Tongue (tissue), 1 donor: ENCODE measurements at regions not wholly inside any gene's neighbourhood (a gene's known extent, or its start where the extent isn't known, plus 50 kb on each side); places are given as distances from the start of the nearest gene placed in this dataset.
"Not testable (repeated sequence)": the region's sequence is repeated elsewhere in the genome, so short reads cannot be mapped to it uniquely, and the experiment has no call there.

Experiments used
- DNase-seq: peaks from one replicate; pipeline ENCODE4 v3.0.0-alpha.2; 2015

DNA sequence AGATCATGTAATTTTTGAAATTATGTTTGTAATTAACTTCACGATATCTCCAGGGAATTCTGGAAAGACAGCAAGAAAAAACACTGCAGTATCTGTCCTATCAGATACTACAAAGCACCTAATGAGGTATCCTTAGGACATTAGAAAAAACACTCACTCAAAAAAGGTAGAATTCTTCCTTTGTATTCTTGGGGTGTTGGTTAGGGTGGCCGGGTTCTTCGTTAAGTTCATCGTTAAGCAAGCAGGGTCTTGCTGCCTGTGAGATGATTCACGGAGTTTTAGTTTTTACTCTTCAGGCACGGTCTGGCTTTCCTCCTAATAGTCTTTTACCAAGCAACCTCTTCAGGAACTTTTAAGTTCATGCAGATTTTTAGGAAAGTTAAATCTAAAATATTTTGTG, 91.4 kb upstream of the IRX4 start:
- DNase-seq = no peak

DNA sequence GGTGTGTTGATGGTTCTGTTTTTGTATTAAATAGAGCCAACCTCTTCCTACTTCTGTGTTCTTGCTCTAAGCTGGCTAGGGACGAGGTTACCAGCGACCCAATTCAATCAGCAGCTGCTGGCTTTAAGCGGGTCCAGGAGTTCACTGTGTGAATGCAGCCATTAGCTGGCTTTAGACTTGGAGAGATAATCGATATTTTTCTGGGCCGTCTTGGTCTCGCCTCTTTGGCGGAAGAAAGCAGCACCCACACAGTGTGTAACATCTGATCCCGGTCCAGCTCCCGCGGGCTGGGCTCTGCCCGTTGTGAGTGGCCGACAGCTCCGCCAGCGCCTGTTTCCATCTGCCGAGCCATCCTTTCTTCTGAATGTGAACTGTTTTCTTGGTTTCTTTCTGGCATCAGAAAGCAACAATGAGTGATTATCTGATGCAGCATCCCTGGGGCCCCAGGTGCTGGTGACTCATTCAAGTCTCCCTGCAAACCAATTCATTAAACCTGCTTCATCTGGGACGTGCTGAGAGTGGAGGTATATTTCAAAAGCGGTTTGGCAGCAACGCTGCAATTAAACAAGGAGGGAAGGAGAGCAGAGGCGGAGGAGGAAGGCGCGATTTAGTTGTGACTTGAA, 90.8 kb upstream of the IRX4 start:
- DNase-seq = no peak

DNA sequence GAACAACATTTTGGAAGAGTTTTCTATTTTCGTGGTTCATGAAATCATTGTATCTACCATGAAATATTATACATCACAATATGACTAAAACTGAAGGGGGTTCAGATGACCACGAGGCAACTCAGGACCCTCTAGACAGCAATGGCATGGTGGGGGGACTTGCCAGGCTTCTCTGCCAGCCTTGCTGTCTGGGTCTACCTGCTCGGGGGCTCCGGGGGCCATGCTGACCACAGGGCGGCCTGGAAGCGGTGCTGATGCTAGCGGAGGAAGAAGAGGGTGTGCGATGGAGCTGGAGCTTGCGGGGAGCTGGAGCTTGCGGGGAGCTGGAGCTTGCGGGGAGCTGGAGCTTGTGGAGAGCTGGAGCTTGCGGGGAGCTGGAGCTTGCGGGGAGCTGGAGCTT, 89.2 kb upstream of the IRX4 start:
- DNase-seq = no peak

DNA sequence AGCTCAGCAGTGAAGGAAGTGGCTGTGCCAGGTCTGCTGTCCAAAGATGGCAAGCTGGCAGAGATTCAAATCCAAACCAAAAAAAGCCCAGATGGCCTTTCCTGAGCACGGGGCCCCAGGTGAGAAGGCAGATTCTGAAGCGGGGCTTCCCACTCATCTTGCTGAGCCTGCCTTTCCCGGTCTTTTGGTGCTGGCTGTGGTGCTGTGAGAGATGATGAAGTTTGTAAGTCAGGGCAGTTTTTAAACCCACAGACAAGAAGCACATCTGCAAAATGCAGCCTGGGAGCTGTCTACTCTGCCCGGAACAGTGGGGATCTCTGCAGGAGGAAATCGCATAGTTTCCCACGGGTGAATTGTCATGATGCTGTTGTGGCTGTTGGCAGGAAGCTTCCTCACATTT, 85.0 kb upstream of the IRX4 start:
- peak; percentile 67 for DNase-seq

DNA sequence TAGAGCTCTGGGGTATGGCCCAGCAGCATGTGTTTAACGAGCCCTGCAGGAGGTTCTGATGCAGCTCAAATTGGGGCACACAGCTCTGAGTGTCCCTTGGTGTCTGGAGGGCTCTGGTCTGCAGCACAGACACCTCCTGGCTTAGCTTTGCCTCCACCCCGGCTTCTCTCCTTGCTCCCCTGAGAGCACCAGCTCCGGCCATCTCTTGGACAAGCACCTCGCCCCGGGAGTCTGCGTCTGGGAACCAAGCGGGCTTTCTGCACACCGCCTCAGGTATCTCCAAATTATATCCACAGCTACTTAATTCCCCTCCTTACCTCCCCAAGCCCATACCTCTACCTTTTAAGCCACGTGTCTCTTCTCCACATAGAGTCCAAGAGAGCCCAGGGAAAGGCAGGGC, 83.7 kb upstream of the IRX4 start:
- DNase-seq = no peak

DNA sequence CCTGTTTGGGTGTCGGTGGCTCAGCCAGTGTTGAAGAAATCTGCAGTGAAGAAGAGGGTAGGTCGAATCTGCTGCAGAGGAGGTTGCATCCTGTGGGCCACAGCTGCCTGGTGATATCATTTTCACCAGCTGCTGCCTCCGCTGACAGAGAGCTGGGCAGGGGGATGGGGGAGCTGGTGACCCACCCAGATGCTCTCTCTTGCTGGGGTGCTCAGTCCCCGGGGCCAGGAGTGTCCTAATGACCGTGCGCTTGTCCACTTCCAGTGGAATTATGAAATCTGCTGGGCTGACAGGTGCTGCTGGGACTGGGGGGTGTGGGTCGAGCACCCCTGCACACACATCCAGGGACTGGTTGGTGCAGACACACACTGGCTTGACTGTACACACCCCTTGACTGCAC, 83.2 kb upstream of the IRX4 start:
- DNase-seq = peak; percentile 78

DNA sequence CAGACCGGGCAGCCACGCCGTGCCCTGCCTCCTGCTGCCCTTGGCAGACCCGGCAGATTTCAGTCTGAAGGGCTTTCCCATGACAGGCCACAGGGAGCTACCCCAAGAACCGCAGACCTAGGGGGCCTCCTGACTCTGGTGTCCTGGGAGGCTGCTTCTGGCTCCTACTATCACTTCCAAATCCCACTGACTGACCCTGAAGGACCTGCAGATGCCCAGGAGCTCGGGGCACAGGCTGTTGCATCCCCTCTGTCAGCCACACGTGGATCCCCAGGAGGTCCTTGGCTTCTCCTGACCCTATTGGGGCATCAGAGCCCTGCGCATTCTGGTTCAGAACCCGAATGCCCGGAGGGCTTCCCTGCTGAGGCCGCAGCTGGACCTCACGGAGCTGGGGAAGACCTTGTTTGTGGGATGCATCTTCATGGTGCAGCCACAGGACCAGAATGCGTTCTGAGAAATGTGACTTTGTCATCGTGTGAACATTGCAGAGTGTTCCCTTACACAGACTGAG, 81.3 kb upstream of the IRX4 start:
- DNase-seq = no peak

DNA sequence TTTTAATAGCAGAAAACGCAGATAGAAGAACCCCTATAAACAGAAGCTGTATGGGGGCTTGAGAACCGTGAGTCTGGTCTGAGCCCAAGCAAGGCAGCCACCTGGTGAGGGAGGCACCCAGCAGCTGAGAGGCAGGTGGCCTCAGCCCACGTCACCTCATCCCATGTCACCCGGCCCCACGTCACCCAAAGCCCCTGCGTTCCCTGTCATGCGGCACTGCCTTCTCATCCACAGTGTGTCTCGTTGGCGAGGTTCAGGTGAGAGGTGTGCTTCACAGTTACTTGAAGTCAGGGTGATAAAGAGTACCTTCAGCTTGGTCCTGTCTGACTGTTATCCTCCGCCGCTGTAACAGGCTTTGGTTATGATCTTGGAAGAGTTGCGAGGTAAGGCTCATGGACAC, 80.6 kb upstream of the IRX4 start:
- DNase-seq = no peak

DNA sequence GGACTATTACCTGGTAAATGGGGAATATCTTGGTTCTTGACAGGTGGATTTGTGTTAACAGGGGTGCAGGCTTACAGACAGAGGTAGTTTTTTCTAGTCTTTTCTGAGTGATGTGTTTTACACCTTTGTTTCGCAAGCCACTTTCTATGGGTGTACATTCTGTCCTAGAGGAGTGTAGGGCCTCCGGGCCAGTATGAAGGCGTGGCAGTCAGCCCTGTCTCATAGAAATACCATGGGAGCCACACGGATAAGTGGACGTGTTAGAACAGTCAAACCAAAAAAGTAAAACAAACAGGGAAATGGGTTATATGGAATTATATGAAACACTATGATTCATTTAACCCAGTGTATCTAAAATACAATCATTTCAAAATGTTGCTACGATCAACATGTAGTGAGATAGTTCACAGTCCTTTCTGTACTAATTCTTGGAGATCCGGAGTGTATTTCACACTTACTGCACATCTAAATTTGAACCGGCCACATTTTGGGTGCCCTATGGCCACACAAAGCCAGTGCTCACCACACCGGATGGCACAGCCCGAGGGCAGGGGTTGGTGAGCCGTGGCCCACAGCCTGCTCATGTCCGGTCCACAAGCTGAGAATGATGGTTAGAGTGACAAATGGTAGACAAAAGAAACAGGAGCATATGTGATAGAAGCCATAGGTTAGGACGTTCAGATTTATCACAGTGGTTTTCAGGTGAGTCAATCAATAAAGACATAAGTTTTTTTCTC, 80.1 kb upstream of the IRX4 start:
- DNase-seq = no peak

DNA sequence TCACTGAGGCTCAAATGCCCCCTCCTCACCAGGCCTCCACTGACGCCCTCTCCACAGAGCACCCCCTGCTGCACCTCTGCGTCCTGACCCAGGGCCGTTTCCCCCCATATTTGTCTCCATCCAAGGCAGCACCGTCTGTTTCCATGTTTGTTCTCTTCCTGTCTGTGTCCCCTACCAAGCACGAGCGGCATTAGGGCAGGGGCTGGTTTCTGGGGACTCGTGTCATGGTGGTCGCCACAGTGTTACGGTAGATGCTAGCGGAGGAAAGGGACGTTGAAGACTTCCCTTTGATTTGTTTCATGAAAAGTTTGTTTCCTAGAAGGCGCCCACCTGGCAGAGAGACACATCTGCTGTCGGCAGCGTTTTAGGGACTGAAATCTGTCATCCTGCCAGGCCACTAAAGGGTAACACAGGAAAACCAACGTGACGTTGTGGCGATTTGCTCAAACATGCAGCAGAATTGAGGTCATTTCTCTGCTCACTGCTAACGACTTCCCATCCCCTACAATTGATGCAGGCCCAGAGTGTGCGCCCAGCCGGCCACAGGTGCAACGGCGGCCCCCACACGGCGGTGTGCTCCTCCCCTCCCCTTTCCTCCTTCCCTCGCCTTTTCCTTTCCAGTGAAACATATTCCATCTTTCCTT, 79.3 kb upstream of the IRX4 start:
- DNase-seq = no peak

DNA sequence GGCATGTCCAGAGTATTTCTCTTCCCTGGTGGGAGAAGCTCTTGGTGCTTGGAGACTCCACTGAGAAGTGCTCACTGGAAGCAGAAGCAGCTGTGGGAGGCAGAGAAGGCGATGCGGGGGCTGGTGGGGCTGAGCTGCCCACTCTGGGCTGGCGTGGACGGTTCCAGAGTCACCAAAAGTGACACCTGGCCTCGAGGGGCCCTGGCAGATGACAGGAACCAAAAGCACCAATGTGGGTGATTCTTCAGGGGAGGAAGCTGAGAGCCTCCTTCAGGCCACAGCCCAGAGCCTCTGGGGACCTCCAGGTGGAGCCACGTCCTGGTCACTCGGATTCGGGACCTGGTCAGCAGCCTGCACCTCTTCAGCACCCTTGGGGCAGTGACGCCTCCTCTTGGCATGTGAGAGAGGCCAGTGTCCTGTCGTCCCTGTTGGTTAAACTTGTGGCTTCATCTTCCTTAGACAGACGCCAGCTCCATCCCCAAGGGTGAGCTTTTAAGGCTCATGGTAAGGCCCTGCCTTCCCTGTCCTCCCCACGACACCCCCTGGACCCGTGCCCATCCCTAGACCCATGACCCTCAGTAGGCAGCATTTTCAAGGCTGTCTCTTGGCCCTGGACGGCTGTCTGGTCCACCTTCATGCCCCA, 78.7 kb upstream of the IRX4 start:
- no peak for DNase-seq

DNA sequence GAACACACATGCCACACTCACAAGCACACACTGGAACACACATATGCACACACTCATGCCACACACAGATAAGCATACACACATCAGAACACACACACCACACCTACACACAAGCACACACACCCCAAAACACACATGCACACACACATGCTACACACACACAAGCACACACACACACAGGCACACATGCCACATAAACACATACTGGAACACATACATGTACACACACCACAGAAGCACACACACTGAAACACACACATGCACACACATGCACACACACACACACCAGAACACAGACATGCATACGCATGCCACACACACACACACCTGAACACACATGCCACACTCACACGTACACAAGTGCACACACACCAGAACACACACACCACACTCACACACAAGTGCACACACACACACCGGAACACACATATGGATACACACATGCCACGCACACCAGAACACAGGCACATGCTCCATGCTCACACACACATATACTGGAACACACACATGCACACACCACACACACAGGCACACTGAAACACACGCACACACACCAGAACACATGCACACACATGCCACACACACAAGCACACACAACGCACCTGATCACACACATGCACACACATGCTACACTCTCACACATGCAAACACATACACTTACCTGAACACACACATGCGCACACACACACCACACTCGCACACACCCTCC, 78.0 kb upstream of the IRX4 start:
- no peak for DNase-seq

DNA sequence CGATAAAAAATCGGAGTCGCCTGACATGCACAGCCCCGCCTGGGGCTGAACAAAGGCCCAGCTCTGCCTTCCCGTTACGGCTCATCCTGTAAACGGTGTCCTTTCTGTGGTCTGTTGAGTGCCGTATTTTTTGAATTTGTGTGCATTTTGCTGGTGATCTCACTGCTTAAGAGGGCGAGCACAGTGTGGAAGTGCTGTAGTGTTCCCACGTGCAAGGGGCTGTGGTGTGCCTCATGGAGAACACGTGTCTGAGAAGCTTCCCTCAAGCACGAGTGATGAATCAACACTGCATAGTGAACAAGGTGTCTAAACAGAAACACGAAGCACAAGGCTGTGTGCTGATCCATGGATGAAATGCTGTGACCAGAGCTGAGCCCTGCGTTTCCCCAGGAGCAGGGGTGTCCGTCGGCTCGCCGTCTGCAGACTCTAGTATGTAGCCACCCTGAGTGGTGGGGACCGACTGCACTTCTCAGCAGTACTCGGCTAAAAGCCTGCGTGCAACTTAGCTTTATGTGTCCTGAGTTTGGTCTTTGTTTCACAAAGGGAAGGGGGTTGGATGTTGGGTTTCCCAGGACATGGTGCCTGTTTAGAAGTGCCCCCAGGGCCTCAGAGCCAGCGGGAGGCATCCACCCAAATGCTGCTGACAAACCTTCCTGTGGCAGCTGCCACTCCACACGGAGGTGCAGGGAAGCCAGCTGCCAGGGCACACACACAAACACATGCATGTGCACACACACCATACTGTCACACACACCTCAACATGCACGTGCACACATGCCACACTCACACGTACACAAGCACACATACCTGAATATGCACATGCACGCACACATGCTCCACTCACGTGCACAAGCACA, 77.2 kb upstream of the IRX4 start:
- no peak for DNase-seq

DNA sequence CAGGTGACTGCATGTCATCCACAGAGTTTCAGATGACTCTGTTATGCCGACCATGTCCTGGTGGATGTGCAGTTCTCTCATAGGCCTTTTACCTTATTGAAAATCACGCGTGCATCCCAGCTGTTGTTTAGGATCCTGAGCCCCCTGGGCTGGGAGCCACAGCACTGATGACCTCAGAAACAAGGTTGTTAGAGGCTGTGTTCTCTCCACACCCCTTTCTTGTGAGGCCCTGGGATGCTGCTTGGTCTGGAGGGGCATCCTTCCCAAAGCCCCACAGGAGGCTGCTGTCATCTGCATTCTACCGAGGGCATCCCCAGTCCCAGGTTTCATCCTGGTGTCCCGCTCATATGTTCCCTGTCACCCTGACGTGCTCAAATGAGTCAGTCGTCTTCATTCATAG, 76.5 kb upstream of the IRX4 start:
- no peak for DNase-seq

DNA sequence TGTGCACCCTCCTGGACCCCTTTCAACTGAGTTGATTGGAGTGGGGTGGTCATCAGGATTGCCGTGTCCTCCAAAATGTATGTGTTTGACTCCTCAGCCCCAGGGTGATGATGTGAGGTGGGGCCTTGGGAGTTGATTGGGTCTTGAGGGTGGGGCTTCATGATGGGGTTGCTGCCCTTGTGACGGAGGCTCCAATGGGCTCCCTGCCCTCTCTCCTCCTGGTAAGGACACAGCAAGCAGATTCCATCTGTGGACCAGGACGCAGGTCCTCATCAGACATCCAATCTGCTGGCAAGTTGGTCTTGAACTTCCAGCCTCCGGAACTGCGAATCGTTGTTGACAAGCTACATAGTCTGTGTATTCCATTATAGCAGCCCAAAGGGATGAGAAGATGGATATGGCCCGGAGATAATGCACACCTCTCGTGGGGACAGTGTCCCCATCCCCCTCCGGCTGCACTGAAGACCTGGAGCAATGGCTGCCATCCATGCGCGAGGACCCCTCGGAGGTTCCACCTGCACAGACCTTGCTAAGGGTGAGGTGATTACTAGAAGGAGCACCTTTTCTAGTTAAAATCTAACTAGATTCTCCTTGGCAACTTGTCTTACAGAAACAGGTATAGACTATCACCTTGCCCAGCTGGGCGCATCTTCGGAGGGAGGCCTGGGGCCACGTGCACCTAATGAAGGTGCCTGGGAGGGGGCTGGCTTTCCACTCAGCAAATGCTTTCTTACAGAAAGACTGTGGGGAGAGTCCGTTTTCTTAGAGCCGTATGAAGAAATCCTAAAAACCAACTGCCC, 75.7 kb upstream of the IRX4 start:
- DNase-seq = no peak

DNA sequence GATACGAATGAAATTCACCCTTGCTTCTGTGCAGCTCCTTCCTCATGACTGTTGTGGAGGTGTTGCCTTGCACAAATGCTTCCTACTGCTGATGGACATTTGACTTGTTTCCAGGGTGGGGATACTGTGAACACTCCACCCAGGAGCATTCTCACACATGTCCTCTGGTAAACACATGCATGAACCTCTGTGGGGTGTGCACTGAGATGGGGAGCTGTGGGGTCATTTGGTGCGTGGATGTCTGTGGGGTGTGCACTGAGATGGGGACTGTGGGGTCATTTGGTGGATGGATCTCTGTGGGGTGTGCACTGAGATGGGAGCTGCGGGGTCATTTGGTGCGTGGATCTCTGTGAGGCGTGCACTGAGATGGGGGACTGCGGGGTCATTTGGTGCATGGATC, 72.9 kb upstream of the IRX4 start:
- DNase-seq = no peak

DNA sequence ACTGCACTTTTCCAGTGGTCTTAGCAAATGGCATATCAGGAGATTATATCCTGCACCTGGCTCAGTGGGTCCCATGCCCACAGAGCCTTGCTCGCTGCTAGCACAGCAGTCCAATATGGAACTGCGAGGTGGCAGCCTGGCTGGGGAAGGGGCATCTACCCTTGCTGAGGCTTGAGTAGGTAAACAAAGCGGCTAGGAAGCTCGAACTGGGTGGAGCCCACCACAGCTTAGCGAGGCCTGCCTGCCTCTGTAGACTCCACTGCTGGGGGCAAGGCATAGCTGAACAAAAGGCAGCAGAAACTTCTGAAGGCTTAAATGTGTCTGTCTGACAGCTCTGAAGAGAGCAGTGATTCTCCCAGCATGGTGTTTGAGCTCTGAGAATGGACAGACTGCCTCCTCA, 71.0 kb upstream of the IRX4 start:
- DNase-seq = not testable (repeated sequence)

DNA sequence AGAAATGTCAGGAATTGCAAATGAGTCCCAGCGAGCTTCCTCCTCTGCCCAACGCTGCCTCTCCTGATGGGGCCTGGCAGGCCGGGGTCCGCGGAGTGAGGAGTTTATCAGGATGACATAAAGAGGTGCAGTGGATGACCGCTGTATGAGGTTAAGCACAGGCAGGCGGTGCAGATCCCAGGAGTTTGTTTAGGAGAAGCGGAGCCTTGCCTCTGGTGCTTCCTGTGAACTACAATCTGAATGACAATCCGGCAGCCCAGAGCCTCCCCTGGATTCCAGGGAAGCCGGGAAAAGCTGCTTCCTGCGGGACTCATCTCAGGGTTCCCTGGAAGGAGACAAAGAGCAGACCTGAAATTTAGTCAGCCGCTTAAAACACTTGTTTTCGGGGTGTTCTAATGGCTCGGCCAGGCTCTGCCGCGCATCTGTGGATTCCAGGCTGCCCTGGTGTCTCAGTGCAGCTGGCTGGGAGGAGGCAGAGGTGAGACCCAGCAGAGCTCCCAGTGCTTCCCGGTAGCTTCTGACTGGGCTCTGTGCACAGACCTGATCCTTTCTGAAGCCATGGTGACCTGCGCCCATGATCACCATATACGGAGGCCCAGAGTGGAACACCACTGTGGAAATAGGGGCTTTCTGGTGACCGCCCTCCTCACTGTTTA, 69.8 kb upstream of the IRX4 start:
- peak; percentile 24 for DNase-seq

DNA sequence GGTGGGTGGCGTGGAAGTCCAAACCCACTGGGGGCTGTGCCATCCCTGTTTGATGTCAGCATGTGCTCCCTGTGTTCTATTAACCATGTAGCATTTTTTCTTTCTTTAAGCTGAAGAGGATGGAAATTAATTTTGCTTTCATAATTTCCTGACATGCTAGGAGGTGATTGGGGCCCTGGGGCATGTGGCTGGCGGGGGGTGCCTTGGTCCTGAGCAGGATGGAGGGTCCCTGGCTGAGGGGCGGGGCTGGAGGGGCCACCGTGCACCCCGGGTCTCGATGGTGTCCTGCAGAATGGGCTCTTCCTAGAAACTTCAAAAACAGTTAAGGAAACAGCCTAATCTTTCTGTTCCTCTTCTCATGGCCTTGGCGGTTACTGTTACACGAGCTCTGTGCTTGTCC, 69.3 kb upstream of the IRX4 start:
- DNase-seq = no peak

DNA sequence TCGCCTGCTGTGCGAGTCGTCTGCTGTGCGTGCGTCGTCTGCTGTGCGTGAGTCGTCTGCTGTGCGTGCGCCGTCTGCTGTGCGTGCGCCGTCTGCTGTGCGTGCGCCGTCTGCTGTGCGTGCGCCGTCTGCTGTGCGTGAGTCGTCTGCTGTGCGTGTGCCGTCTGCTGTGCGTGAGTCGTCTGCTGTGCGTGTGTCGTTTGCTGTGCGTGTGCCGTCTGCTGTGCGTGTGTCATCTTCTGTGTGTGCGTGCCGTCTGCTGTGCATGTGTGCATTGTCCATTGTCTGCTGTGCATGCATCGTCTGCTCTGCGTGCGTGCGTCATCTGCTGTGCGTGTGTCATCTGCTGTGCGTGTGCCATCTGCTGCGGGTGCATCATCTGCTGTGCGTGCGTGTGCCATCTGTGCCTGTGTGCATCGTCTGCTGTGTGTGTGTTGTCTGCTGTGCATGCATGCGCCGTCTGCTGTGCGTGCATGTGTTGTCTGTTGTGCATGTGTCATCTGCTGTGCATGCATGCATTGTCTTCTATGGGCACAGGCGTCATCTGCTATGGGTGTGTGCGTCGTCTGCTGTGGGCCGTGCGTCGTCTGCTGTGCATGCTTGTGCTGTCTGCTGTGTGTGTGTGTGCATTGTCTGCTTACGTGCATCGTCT, 68.6 kb upstream of the IRX4 start:
- no peak for DNase-seq
